Hepatocyte (in vitro differentiated cells): ENCODE measurements at regions not wholly inside any gene's neighbourhood (a gene's known extent, or its start where the extent isn't known, plus 50 kb on each side); places are given as distances from the start of the nearest gene placed in this dataset.
A peak's percentile ranks its signal among the peaks of the same experiment; 100 is the strongest.

ENCODE experiments used
- DNase-seq: peaks from one replicate; pipeline ENCODE4 v3.0.0-alpha.2; 2016; ENCODE audit warnings: low spot score
- H2AFZ ChIP-seq: fragments of 200-600 bp; sonication (generic); 2 replicates; pipeline ENCODE4 v1.6.0; 2016; ENCODE audit warnings: antibody characterized with exemption, mild to moderate bottlenecking
- H3K27ac ChIP-seq: fragments of 200-600 bp; sonication (generic); 2 replicates; pipeline ENCODE4 v1.5.1; 2016; ENCODE audit warnings: mild to moderate bottlenecking
- H3K27me3 ChIP-seq: fragments of 200-600 bp; sonication (generic); 2 replicates; pipeline ENCODE4 v1.6.1; 2016
- H3K36me3 ChIP-seq: fragments of 200-600 bp; sonication (generic); replicated peaks from 2 replicates; pipeline ENCODE4 v1.5.1; 2016; ENCODE audit warnings: low read depth; ENCODE audit not compliant: insufficient read depth
- H3K4me1 ChIP-seq: fragments of 200-600 bp; sonication (generic); 2 replicates; pipeline ENCODE4 v1.5.1; 2016; ENCODE audit warnings: mild to moderate bottlenecking, moderate library complexity; ENCODE audit not compliant: insufficient read depth
- H3K4me2 ChIP-seq: fragments of 200-600 bp; sonication (generic); 2 replicates; pipeline ENCODE4 v1.6.0; 2016
- H3K4me3 ChIP-seq: fragments of 200-600 bp; sonication (generic); 2 replicates; pipeline ENCODE4 v1.5.1; 2016; ENCODE audit warnings: mild to moderate bottlenecking
- H3K79me2 ChIP-seq: fragments of 200-600 bp; sonication (generic); 2 replicates; pipeline ENCODE4 v1.6.0; 2017; ENCODE audit warnings: mild to moderate bottlenecking
- H3K9me2 ChIP-seq: fragments of 200-600 bp; sonication (generic); replicated peaks from 2 replicates; pipeline ENCODE4 v1.6.0; 2017; ENCODE audit warnings: mild to moderate bottlenecking; ENCODE audit not compliant: insufficient read depth
- H3K9me3 ChIP-seq: fragments of 200-600 bp; sonication (generic); 2 replicates; pipeline ENCODE4 v1.5.1; 2016; ENCODE audit warnings: low read depth, mild to moderate bottlenecking
- H4K20me1 ChIP-seq: fragments of 200-600 bp; sonication (generic); 2 replicates; pipeline ENCODE4 v1.6.0; 2016; ENCODE audit warnings: mild to moderate bottlenecking; ENCODE audit not compliant: insufficient read depth, poor library complexity, severe bottlenecking
- EZH2 ChIP-seq: fragments of 200-600 bp; sonication (generic); IDR thresholded peaks from 2 replicates; pipeline ENCODE4 v1.6.1; 2016; ENCODE audit warnings: antibody characterized with exemption, mild to moderate bottlenecking, borderline replicate concordance
- EZH2phosphoT487 ChIP-seq: fragments of 200-600 bp; sonication (generic); IDR thresholded peaks from one replicate; pipeline ENCODE4 v1.6.1; 2018; ENCODE audit warnings: antibody characterized with exemption, mild to moderate bottlenecking, low read depth, moderate library complexity; ENCODE audit not compliant: unreplicated experiment, severe bottlenecking
- WGBS: methylation state at CpG from one replicate; pipeline ENCODE4 v1.1.6; 2016; ENCODE audit warnings: low lambda C conversion rate; ENCODE audit errors: missing lambda C conversion rate; 5-methylcytosine and 5-hydroxymethylcytosine counted together
- TF ChIP-seq, protein P1 (sequence below): fragments of 200-600 bp; sonication (generic); IDR thresholded peaks from 2 replicates; pipeline ENCODE4 v1.5.1; 2016; ENCODE audit warnings: antibody characterized with exemption, mild to moderate bottlenecking; ENCODE audit not compliant: poor library complexity

DNA sequence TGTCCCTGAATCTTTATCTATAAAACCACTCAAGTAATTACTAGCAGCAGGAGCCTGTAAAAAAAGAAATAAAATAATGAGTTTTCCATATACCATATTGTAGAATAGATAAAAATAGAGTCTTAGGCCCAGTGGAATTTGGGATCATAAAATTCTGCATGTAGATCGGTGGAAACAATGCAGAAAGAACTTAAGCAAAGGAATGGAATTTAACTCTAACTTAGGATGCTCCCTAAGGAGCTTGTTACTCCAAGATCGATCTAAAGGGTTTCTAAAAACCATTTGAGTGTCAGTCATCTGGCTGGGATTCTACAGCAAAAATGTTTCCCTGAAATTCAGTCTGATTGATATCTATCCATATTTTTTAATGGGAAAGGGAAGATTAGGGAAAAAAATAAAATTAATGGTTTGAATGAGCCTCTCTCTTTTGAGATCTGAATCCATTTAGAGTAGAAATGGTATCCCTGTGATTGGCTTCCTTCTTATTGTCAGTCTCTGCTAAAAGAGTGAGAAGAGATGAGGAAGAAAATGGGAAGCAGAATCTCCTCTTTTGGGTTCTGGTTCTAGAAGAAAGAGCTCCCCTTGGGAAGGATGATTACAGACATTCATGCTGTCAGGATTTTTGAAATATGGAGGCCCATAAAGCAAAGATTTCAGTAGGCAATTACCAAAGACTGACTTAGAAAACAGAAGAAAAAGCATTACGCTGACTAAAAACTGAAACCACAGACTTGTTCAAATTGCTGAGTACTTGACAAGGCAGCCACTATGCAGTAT is 564.3 kb upstream of the MARCKS start:
- no peak overlapping the region for H3K27ac ChIP-seq
- no peaks in the 10 kb centered on the region for H3K27me3 ChIP-seq
- H3K9me3 ChIP-seq, result no peaks in the 10 kb centered on the region
- no peak overlapping the region for H2AFZ ChIP-seq
- TF ChIP-seq EZH2phosphoT487 (no peak), EZH2 (no peak)
- TF ChIP-seq, protein P1, sequence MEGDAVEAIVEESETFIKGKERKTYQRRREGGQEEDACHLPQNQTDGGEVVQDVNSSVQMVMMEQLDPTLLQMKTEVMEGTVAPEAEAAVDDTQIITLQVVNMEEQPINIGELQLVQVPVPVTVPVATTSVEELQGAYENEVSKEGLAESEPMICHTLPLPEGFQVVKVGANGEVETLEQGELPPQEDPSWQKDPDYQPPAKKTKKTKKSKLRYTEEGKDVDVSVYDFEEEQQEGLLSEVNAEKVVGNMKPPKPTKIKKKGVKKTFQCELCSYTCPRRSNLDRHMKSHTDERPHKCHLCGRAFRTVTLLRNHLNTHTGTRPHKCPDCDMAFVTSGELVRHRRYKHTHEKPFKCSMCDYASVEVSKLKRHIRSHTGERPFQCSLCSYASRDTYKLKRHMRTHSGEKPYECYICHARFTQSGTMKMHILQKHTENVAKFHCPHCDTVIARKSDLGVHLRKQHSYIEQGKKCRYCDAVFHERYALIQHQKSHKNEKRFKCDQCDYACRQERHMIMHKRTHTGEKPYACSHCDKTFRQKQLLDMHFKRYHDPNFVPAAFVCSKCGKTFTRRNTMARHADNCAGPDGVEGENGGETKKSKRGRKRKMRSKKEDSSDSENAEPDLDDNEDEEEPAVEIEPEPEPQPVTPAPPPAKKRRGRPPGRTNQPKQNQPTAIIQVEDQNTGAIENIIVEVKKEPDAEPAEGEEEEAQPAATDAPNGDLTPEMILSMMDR, result no peak
- H3K4me2 ChIP-seq, result peak overlapping the region; percentile 55
- no peaks in the 10 kb centered on the region for H3K4me1 ChIP-seq
- no peaks in the 10 kb centered on the region for H3K9me2 ChIP-seq
- H3K36me3 ChIP-seq, result no peaks in the 10 kb centered on the region
- 78% methylated on average over 3 of the region's 3 CpGs for WGBS
- no peaks in the 10 kb centered on the region for H3K79me2 ChIP-seq
- no peaks in the 10 kb centered on the region for H4K20me1 ChIP-seq
- DNase-seq, result no peak
- no peak overlapping the region for H3K4me3 ChIP-seq

DNA sequence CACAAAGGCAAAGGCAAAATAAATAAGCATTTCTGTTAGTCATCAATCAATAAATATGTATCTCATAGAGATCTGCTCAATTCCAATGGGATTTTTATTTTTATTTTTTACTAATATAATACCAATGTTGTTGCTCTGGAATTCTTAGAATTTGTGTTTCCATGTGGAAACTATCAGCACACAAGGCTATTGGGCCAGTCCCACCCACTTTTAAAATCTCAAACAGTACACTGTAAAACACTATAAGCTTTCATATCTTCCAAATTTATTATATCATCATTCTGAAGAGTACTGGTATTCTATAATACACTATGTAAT is 563.8 kb upstream of the MARCKS start:
- Histone ChIP-seq H3K36me3 (no peaks in the 10 kb centered on the region), H3K27me3 (no peaks in the 10 kb centered on the region), H2AFZ (no peak overlapping the region), H3K4me3 (no peak overlapping the region), H3K9me2 (no peaks in the 10 kb centered on the region), H4K20me1 (no peaks in the 10 kb centered on the region), H3K79me2 (no peaks in the 10 kb centered on the region), H3K27ac (no peak overlapping the region), H3K4me2 (no peak overlapping the region), H3K4me1 (no peaks in the 10 kb centered on the region), H3K9me3 (no peaks in the 10 kb centered on the region)
- DNase-seq, result no peak
- TF ChIP-seq, protein P1, result no peak
- TF ChIP-seq EZH2phosphoT487, result no peak

DNA sequence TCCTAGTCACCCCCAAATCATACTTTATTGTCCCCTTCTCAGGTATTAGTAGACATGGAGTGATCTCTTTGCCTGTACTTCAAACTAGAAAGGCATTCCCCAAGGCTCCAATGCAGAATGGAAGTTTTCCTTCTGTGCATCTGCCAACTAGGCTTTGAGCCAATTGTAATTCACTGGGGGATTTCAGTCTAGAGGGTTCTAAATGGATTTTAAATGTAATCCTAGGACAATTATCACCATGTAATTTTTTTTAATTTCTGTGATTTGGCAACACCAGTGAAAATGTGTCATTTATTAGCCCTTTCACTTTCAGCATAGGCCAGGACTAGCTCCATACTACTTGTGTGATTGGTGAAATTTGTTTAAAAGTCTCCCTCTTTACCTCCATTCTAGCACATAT is 557.6 kb upstream of the MARCKS start:
- H3K27ac ChIP-seq, result no peak overlapping the region
- no peak overlapping the region for H2AFZ ChIP-seq
- H3K9me2 ChIP-seq, result no peaks in the 10 kb centered on the region
- no peaks in the 10 kb centered on the region for H4K20me1 ChIP-seq
- H3K27me3 ChIP-seq, result no peaks in the 10 kb centered on the region
- no peaks in the 10 kb centered on the region for H3K79me2 ChIP-seq
- no peak overlapping the region for H3K4me3 ChIP-seq
- TF ChIP-seq, protein P1, result no peak
- no peak for TF ChIP-seq EZH2phosphoT487
- no peak for TF ChIP-seq EZH2
- no peaks in the 10 kb centered on the region for H3K36me3 ChIP-seq
- H3K9me3 ChIP-seq, result no peaks in the 10 kb centered on the region
- DNase-seq, result no peak
- H3K4me1 ChIP-seq, result no peaks in the 10 kb centered on the region
- no peak overlapping the region for H3K4me2 ChIP-seq

DNA sequence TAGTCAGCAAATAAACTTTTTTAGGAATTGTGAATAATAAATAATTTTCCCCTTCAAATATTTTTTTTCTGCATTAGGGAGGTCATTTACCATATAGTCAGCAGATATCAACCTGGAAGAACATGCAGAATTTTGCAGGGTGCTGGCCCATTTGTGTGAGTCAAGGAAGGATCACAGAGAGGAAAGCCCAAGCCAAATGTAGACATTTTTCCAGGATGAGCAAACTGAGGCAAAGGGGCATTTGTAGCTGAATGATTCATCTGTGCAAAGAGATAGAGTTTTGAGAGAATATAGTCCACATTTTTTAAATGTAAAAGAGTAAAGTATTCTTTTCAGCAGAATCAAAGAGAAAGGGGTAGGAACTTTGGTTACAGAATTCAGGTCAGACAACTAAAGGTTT is 555.5 kb upstream of the MARCKS start:
- no peak overlapping the region for H3K27ac ChIP-seq
- H3K4me3 ChIP-seq, result no peak overlapping the region
- H3K27me3 ChIP-seq, result no peaks in the 10 kb centered on the region
- H3K9me3 ChIP-seq, result no peaks in the 10 kb centered on the region
- TF ChIP-seq EZH2phosphoT487, result no peak
- TF ChIP-seq EZH2, result no peak
- TF ChIP-seq, protein P1, result no peak
- DNase-seq, result no peak
- H3K4me1 ChIP-seq, result no peaks in the 10 kb centered on the region
- H2AFZ ChIP-seq, result no peak overlapping the region
- H4K20me1 ChIP-seq, result no peaks in the 10 kb centered on the region
- no peaks in the 10 kb centered on the region for H3K9me2 ChIP-seq
- no peak overlapping the region for H3K4me2 ChIP-seq
- no peaks in the 10 kb centered on the region for H3K36me3 ChIP-seq
- H3K79me2 ChIP-seq, result no peaks in the 10 kb centered on the region
